ENCODE measurements at regions not wholly inside any gene's neighbourhood (a gene's known extent, or its start where the extent isn't known, plus 50 kb on each side); places are given as distances from the start of the nearest gene placed in this dataset.

DNA sequence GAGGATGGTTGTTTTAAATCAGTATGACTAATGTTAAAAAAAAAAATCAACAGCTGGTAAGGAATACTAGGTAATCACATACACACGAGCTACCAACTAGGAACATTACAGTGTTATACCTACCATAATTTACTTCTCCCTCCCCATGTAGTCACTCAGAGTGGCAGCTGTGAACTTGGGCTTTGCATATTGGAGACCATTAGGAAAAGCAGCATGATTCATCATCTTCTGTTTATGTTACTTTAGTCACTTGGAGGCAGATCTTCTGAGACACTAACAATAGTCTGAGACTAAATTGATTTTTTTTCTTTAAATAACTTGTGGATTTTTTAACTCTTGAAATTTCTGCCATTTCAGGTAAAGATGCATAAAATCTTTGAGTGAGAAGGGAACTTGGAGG is 141.5 kb upstream of the NR4A3 start:
- no peak overlapping the region for H3K9ac ChIP-seq (ENCODE audit: low read length)
- no peak overlapping the region for H2BK15ac ChIP-seq (ENCODE audit: low read depth, poor library complexity, severe bottlenecking)
- H3K9me3 ChIP-seq (ENCODE audit: control insufficient read depth, low read length), result peaks cover 10% of the 10 kb centered on the region
- no peak overlapping the region for H3K23ac ChIP-seq (ENCODE audit: low read length in 2 of 2)
- no peaks in the 10 kb centered on the region for H3K27me3 ChIP-seq (ENCODE audit: control insufficient read depth in 1 of 2, insufficient read depth in 1 of 2, low read length in 2 of 2)
- H4K8ac ChIP-seq (ENCODE audit: low read length), result no peak overlapping the region
- peak; percentile 71 for DNase-seq
- H2BK5ac ChIP-seq (ENCODE audit: low read depth, low read length, poor library complexity, severe bottlenecking), result no peak overlapping the region
- H2AFZ ChIP-seq (ENCODE audit: low read depth, low read length), result no peak overlapping the region
- no peak overlapping the region for H4K91ac ChIP-seq (ENCODE audit: low read length)
- no peak overlapping the region for H3K4ac ChIP-seq (ENCODE audit: low read depth in 1 of 2, low read length in 2 of 2)
- H3K36me3 ChIP-seq (ENCODE audit: control insufficient read depth in 1 of 2, insufficient read depth in 2 of 2, low read depth in 1 of 2, low read length in 2 of 2), result no peaks in the 10 kb centered on the region
- H3K14ac ChIP-seq (ENCODE audit: low read length in 2 of 2), result no peak overlapping the region
- no peaks in the 10 kb centered on the region for H3K4me1 ChIP-seq (ENCODE audit: control insufficient read depth, insufficient read depth, low read depth, low read length)
- no peak overlapping the region for H3K4me2 ChIP-seq (ENCODE audit: low read length, poor library complexity, severe bottlenecking)
- no peak overlapping the region for H3K27ac ChIP-seq (ENCODE audit: low read length, poor library complexity, severe bottlenecking)
- no peak overlapping the region for H2BK12ac ChIP-seq (ENCODE audit: low read length in 2 of 2)
- WGBS, result 0% methylated on average over 1 of the region's 1 CpG
- no peak overlapping the region for H2AK5ac ChIP-seq (ENCODE audit: low read length, severe bottlenecking)
- no peaks in the 10 kb centered on the region for H3K79me1 ChIP-seq (replicated peaks; ENCODE audit: low read length, poor library complexity, severe bottlenecking)
- no peak overlapping the region for H2BK120ac ChIP-seq (ENCODE audit: low read depth, low read length)
- no peak overlapping the region for H3K18ac ChIP-seq (ENCODE audit: low read depth in 1 of 2, low read length in 2 of 2)
- H3K4me3 ChIP-seq (ENCODE audit: insufficient read depth in 1 of 2, low read depth in 1 of 2, low read length in 2 of 2), result no peak overlapping the region

DNA sequence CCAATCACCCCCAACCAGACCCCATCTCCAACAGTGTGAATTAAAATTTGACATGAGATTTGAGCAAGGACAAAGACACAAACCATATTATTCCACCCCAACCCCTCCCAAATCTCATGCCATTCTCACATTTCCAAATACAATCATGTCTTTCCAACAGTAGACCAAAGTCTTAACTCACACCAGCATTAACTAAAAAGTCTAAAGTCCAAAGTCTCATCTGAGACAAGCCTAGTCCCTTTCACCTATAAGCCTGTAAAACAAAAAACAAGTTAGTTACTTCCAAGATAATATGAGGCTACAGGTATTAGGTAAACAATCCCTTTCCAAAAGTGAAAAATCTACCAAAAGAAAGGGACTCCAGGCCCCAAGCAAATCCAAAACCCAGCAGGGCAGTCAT is 140.6 kb upstream of the NR4A3 start:
- H3K4me2 ChIP-seq (ENCODE audit: low read length, poor library complexity, severe bottlenecking), result no peak overlapping the region
- H3K79me1 ChIP-seq (replicated peaks; ENCODE audit: low read length, poor library complexity, severe bottlenecking), result no peaks in the 10 kb centered on the region
- H3K9ac ChIP-seq (ENCODE audit: low read length), result no peak overlapping the region
- H3K18ac ChIP-seq (ENCODE audit: low read depth in 1 of 2, low read length in 2 of 2), result no peak overlapping the region
- no peak overlapping the region for H2AK5ac ChIP-seq (ENCODE audit: low read length, severe bottlenecking)
- no peak overlapping the region for H3K27ac ChIP-seq (ENCODE audit: low read length, poor library complexity, severe bottlenecking)
- H2BK5ac ChIP-seq (ENCODE audit: low read depth, low read length, poor library complexity, severe bottlenecking), result no peak overlapping the region
- H3K36me3 ChIP-seq (ENCODE audit: control insufficient read depth in 1 of 2, insufficient read depth in 2 of 2, low read depth in 1 of 2, low read length in 2 of 2), result no peaks in the 10 kb centered on the region
- H3K27me3 ChIP-seq (ENCODE audit: control insufficient read depth in 1 of 2, insufficient read depth in 1 of 2, low read length in 2 of 2), result no peaks in the 10 kb centered on the region
- no peak overlapping the region for H2BK12ac ChIP-seq (ENCODE audit: low read length in 2 of 2)
- H4K91ac ChIP-seq (ENCODE audit: low read length), result no peak overlapping the region
- no peak overlapping the region for H3K14ac ChIP-seq (ENCODE audit: low read length in 2 of 2)
- no peak overlapping the region for H3K4me3 ChIP-seq (ENCODE audit: insufficient read depth in 1 of 2, low read depth in 1 of 2, low read length in 2 of 2)
- no peak overlapping the region for H2AFZ ChIP-seq (ENCODE audit: low read depth, low read length)
- H3K4me1 ChIP-seq (ENCODE audit: control insufficient read depth, insufficient read depth, low read depth, low read length), result no peaks in the 10 kb centered on the region
- H3K23ac ChIP-seq (ENCODE audit: low read length in 2 of 2), result no peak overlapping the region
- DNase-seq, result no peak
- no peak overlapping the region for H3K4ac ChIP-seq (ENCODE audit: low read depth in 1 of 2, low read length in 2 of 2)
- no peak overlapping the region for H4K8ac ChIP-seq (ENCODE audit: low read length)
- H2BK120ac ChIP-seq (ENCODE audit: low read depth, low read length), result no peak overlapping the region
- H3K9me3 ChIP-seq (ENCODE audit: control insufficient read depth, low read length), result peaks cover 7% of the 10 kb centered on the region
- H2BK15ac ChIP-seq (ENCODE audit: low read depth, poor library complexity, severe bottlenecking), result no peak overlapping the region

DNA sequence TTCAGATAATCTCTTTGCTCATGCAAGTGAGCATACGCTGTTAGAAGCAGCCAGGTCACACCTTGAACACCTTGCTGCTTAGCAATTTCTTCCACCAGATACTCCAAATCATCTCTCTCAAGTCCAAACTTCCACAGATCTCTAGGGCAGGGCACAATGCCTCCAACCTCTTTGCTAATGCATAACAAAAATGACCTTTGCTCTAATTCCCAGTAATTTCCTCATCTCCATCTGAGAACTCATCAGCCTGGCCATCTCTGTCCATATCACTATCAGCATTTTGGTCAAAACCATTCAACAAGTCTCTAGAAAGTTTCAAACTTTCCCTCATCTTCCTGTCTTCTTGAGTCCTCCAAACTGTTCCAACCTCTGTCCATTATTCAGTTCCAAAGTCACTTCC is 139.3 kb upstream of the NR4A3 start:
- Histone ChIP-seq H4K8ac (ENCODE audit: low read length) (no peak overlapping the region), H2BK12ac (ENCODE audit: low read length in 2 of 2) (no peak overlapping the region), H3K79me1 (replicated peaks; ENCODE audit: low read length, poor library complexity, severe bottlenecking) (no peaks in the 10 kb centered on the region), H3K14ac (ENCODE audit: low read length in 2 of 2) (no peak overlapping the region), H3K4me1 (ENCODE audit: control insufficient read depth, insufficient read depth, low read depth, low read length) (no peaks in the 10 kb centered on the region), H3K23ac (ENCODE audit: low read length in 2 of 2) (no peak overlapping the region), H3K4me2 (ENCODE audit: low read length, poor library complexity, severe bottlenecking) (no peak overlapping the region), H3K4me3 (ENCODE audit: insufficient read depth in 1 of 2, low read depth in 1 of 2, low read length in 2 of 2) (no peak overlapping the region), H2BK120ac (ENCODE audit: low read depth, low read length) (no peak overlapping the region), H4K91ac (ENCODE audit: low read length) (no peak overlapping the region), H2AK5ac (ENCODE audit: low read length, severe bottlenecking) (no peak overlapping the region), H3K27ac (ENCODE audit: low read length, poor library complexity, severe bottlenecking) (no peak overlapping the region), H3K27me3 (ENCODE audit: control insufficient read depth in 1 of 2, insufficient read depth in 1 of 2, low read length in 2 of 2) (no peaks in the 10 kb centered on the region), H2BK15ac (ENCODE audit: low read depth, poor library complexity, severe bottlenecking) (no peak overlapping the region), H2BK5ac (ENCODE audit: low read depth, low read length, poor library complexity, severe bottlenecking) (no peak overlapping the region), H3K9ac (ENCODE audit: low read length) (no peak overlapping the region), H3K4ac (ENCODE audit: low read depth in 1 of 2, low read length in 2 of 2) (no peak overlapping the region), H3K18ac (ENCODE audit: low read depth in 1 of 2, low read length in 2 of 2) (no peak overlapping the region), H3K36me3 (ENCODE audit: control insufficient read depth in 1 of 2, insufficient read depth in 2 of 2, low read depth in 1 of 2, low read length in 2 of 2) (no peaks in the 10 kb centered on the region), H3K9me3 (ENCODE audit: control insufficient read depth, low read length) (no peaks in the 10 kb centered on the region), H2AFZ (ENCODE audit: low read depth, low read length) (no peak overlapping the region)
- DNase-seq, result no peak
- 92% methylated on average over 1 of the region's 1 CpG for WGBS

DNA sequence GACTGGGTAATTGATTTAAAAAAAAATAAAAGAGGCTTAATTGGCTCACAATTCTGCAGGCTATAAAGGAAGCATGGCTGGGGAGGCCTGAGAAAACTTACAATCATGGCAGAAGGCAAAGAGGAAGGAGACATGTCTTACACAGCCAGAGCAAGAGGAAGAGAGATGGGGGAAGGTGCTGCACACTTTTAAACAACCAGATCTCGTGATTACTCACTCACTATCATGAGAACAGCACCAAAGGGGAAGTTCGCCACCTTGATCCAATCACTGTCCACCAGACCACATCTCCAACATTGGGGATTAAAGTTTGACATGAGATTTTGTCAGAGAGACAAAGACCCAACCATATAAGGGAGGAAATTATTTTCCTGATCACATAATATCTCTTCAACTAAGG is 138.8 kb upstream of the NR4A3 start:
- no peak overlapping the region for H2AFZ ChIP-seq (ENCODE audit: low read depth, low read length)
- no peak overlapping the region for H2AK5ac ChIP-seq (ENCODE audit: low read length, severe bottlenecking)
- H3K9ac ChIP-seq (ENCODE audit: low read length), result no peak overlapping the region
- H2BK12ac ChIP-seq (ENCODE audit: low read length in 2 of 2), result no peak overlapping the region
- H4K8ac ChIP-seq (ENCODE audit: low read length), result no peak overlapping the region
- no peaks in the 10 kb centered on the region for H3K4me1 ChIP-seq (ENCODE audit: control insufficient read depth, insufficient read depth, low read depth, low read length)
- H2BK5ac ChIP-seq (ENCODE audit: low read depth, low read length, poor library complexity, severe bottlenecking), result no peak overlapping the region
- H3K9me3 ChIP-seq (ENCODE audit: control insufficient read depth, low read length), result no peaks in the 10 kb centered on the region
- no peaks in the 10 kb centered on the region for H3K79me1 ChIP-seq (replicated peaks; ENCODE audit: low read length, poor library complexity, severe bottlenecking)
- H3K14ac ChIP-seq (ENCODE audit: low read length in 2 of 2), result no peak overlapping the region
- no peaks in the 10 kb centered on the region for H3K36me3 ChIP-seq (ENCODE audit: control insufficient read depth in 1 of 2, insufficient read depth in 2 of 2, low read depth in 1 of 2, low read length in 2 of 2)
- H3K4ac ChIP-seq (ENCODE audit: low read depth in 1 of 2, low read length in 2 of 2), result no peak overlapping the region
- no peak overlapping the region for H3K27ac ChIP-seq (ENCODE audit: low read length, poor library complexity, severe bottlenecking)
- WGBS, result no CpG with 5 or more reads among the region's 2 CpGs
- no peak overlapping the region for H4K91ac ChIP-seq (ENCODE audit: low read length)
- no peaks in the 10 kb centered on the region for H3K27me3 ChIP-seq (ENCODE audit: control insufficient read depth in 1 of 2, insufficient read depth in 1 of 2, low read length in 2 of 2)
- no peak overlapping the region for H3K18ac ChIP-seq (ENCODE audit: low read depth in 1 of 2, low read length in 2 of 2)
- H3K4me3 ChIP-seq (ENCODE audit: insufficient read depth in 1 of 2, low read depth in 1 of 2, low read length in 2 of 2), result no peak overlapping the region
- H2BK120ac ChIP-seq (ENCODE audit: low read depth, low read length), result no peak overlapping the region
- H3K23ac ChIP-seq (ENCODE audit: low read length in 2 of 2), result no peak overlapping the region
- DNase-seq, result no peak
- no peak overlapping the region for H3K4me2 ChIP-seq (ENCODE audit: low read length, poor library complexity, severe bottlenecking)
- no peak overlapping the region for H2BK15ac ChIP-seq (ENCODE audit: low read depth, poor library complexity, severe bottlenecking)

Measured in mesenchymal stem cell (in vitro differentiated cells and primary cell).